ENCODE measurements at regions not wholly inside any gene's neighbourhood (a gene's known extent, or its start where the extent isn't known, plus 50 kb on each side); places are given as distances from the start of the nearest gene placed in this dataset.

GRCh38 chr12:83220774-83221173 is 534.1 kb downstream of the TMTC2 start:
- no peak for DNase-seq (ENCODE audit: low read depth)

GRCh38 chr12:83216230-83216629 is 529.5 kb downstream of the TMTC2 start:
- no peak for DNase-seq (ENCODE audit: low read depth)

- no peak for DNase-seq (ENCODE audit: low read depth)
Observed at GRCh38 chr12:83214185-83214584, 527.5 kb downstream of the TMTC2 start.

- DNase-seq (ENCODE audit: low read depth): no peak
Observed at GRCh38 chr12:83210933-83211332, 524.2 kb downstream of the TMTC2 start.

GRCh38 chr12:83199069-83199468 is 512.4 kb downstream of the TMTC2 start:
- no peak for DNase-seq (ENCODE audit: low read depth)

- no peak for DNase-seq (ENCODE audit: low read depth)
Observed at GRCh38 chr12:83198291-83199015, 511.7 kb downstream of the TMTC2 start.

- DNase-seq (ENCODE audit: low read depth): no peak
Observed at GRCh38 chr12:83197483-83197914, 510.8 kb downstream of the TMTC2 start.

GRCh38 chr12:83196694-83197350 is 510.1 kb downstream of the TMTC2 start:
- DNase-seq (ENCODE audit: low read depth): no peak

GRCh38 chr12:83190631-83191390 is 504.1 kb downstream of the TMTC2 start:
- no peak for DNase-seq (ENCODE audit: low read depth)

GRCh38 chr12:83186419-83186818 is 499.7 kb downstream of the TMTC2 start:
- DNase-seq (ENCODE audit: low read depth): no peak

GRCh38 chr12:83185241-83185640 is 498.5 kb downstream of the TMTC2 start:
- DNase-seq (ENCODE audit: low read depth): no peak
